ENCODE measurements at regions not wholly inside any gene's neighbourhood (a gene's known extent, or its start where the extent isn't known, plus 50 kb on each side); places are given as distances from the start of the nearest gene placed in this dataset.
A peak's percentile ranks its signal among the peaks of the same experiment; 100 is the strongest.
"Not testable (repeated sequence)": the region's sequence is repeated elsewhere in the genome, so short reads cannot be mapped to it uniquely, and the experiment has no call there.

DNA sequence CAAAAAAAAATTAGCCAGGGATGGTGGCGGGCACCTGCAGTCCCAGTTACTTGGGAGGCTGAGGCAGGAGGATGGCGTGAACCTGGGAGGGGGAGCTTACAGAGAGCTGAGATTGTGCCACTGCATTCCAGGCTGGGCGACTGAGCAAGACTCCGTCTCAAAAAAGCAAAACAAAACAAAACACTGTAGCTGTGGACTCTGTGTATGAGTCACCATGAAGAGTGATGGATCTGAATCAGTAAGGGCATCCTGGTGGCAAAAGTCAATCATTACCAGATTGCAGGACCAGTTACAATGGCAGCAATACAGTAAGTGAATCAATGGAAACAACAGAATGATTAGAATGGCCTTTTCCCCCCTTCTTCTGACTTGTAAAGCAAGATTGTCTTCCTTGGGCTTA, 113.7 kb upstream of the CCDC180 start:
- H3K9me3 ChIP-seq; H3K27ac ChIP-seq; H3K36me3 ChIP-seq; ATAC-seq; DNase-seq; intact Hi-C loops (cut with DNase I); H3K4me3 ChIP-seq; H3K27me3 ChIP-seq; H3K4me1 ChIP-seq: not testable (repeated sequence)
- 84 to 87% methylated on average over 4 of the region's 4 CpGs for WGBS, 2 donors

- ATAC-seq: peak in 2 of 8 donors; percentile 67 to 86
- intact Hi-C loops (cut with DNase I): no loop called here
- Histone ChIP-seq H3K4me3 (no peak overlapping the region), H3K36me3 (no peaks in the 10 kb centered on the region), H3K27ac (no peak overlapping the region), H3K4me1 (no peaks in the 10 kb centered on the region), H3K27me3 (peaks cover 0 to 19% (median 0%) of the 10 kb centered on the region in 7 donors), H3K9me3 (no peaks in the 10 kb centered on the region)
- TF ChIP-seq CTCF (IDR thresholded peaks at IDR 0.05): no peak
- DNase-seq: no peak
- WGBS, 2 donors: 58 to 63% methylated on average over 3 of the region's 3 CpGs
These were observed 118.9 kb upstream of the CCDC180 start for GRCh38 chr9:97188545-97188944.

- intact Hi-C loops (cut with DNase I); ATAC-seq; H3K4me1 ChIP-seq; H3K36me3 ChIP-seq; H3K27ac ChIP-seq; H3K4me3 ChIP-seq; DNase-seq; H3K9me3 ChIP-seq: not testable (repeated sequence)
- H3K27me3 ChIP-seq: peaks cover 0 to 27% (median 0%) of the 10 kb centered on the region in 7 donors
- WGBS, 2 donors: 84 to 93% methylated on average over 1 of the region's 1 CpG
These were observed 119.8 kb upstream of the CCDC180 start for GRCh38 chr9:97187706-97188105.

- WGBS, 2 donors: 71 to 78% methylated on average over 1 of the region's 1 CpG
These were observed 121.0 kb upstream of the CCDC180 start for GRCh38 chr9:97186493-97186892.

GRCh38 chr9:97182532-97182931, 124.9 kb upstream of the CCDC180 start:
- H3K4me1 ChIP-seq; ATAC-seq; intact Hi-C loops (cut with DNase I); H3K27ac ChIP-seq; H3K4me3 ChIP-seq; H3K9me3 ChIP-seq; DNase-seq; H3K36me3 ChIP-seq: not testable (repeated sequence)
- whole genome bisulfite sequencing, 2 donors: 42% methylated on average over 2 of the region's 2 CpGs
- H3K27me3 ChIP-seq: peaks cover 0 to 32% (median 0%) of the 10 kb centered on the region in 7 donors

More at GRCh38 chr9:97186493-97186892, 121.0 kb upstream of the CCDC180 start:
- Histone ChIP-seq H3K4me1 (no peaks in the 10 kb centered on the region), H3K36me3 (no peaks in the 10 kb centered on the region), H3K27me3 (peaks cover 0 to 32% (median 0%) of the 10 kb centered on the region in 7 donors), H3K9me3 (no peaks in the 10 kb centered on the region), H3K4me3 (no peak overlapping the region), H3K27ac (no peak overlapping the region)
- ATAC-seq (peak in 1 of 8 donors; percentile 50), DNase-seq (no peak)
- intact Hi-C loops (cut with DNase I): no loop called here
- no peak for TF ChIP-seq CTCF (IDR thresholded peaks at IDR 0.05)

DNA sequence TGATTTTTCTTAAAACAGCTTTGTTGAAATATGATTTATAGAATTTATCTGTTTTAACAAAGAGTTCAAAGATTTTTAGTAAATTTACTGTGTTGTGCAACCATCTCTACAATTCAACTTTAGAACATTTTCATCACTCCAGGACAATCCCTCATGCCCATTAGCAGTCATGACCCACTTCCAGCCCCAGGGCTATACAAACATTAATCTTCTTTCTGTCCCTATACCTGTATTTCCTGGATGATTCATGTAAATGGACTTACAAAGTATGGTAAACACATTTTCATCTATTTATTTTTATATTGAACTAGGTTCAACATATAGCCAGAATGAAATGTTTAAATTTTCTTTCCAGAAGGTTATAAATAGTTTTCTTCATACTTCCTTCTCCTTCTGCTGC, 127.8 kb upstream of the CCDC180 start:
- peaks cover 0 to 9% (median 0%) of the 10 kb centered on the region in 9 donors for H3K4me1 ChIP-seq
- no peak for TF ChIP-seq CTCF (IDR thresholded peaks at IDR 0.05)
- H3K36me3 ChIP-seq: no peaks in the 10 kb centered on the region
- peaks cover 0 to 28% (median 0%) of the 10 kb centered on the region in 7 donors for H3K27me3 ChIP-seq
- intact Hi-C loops (cut with DNase I): no loop called here
- H3K4me3 ChIP-seq: no peak overlapping the region
- no peaks in the 10 kb centered on the region for H3K9me3 ChIP-seq
- no peak for DNase-seq
- ATAC-seq: no peak
- no peak overlapping the region for H3K27ac ChIP-seq

Data from heart right ventricle (tissue), 16 donors.